NCI-H748 (cell line): ENCODE measurements at regions not wholly inside any gene's neighbourhood (a gene's known extent, or its start where the extent isn't known, plus 50 kb on each side); places are given as distances from the start of the nearest gene placed in this dataset.

Experiments used
- DNase-seq: peaks from one replicate; lab custom pipeline; 2025; ENCODE audit not compliant: unreplicated experiment; lab: John Stamatoyannopoulos, UW

DNA sequence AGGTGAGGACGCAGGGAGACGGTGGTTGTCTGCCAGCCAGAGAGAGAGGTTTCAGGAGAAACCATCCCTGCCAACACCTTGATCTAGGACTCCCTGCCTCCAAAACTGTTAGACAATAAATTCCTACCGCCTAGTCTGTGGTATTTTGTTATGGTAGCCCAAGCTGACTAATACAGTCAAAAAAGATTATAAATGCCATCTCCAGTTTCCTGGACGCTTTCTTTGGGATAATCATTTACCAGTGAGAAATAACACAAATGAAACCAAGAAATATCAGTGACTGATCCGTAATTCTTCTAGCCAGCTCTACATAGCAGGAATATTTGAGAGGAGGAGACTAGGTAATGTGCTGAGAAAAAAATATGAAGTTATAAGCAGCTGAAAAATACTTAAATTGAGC is 707.8 kb upstream of the LMCD1 start:
- no peak for DNase-seq

GRCh38 chr3:7798276-7798675 is 703.3 kb upstream of the LMCD1 start:
- DNase-seq = no peak

- DNase-seq = no peak
These were observed 701.4 kb upstream of the LMCD1 start for GRCh38 chr3:7800006-7800780.

DNA sequence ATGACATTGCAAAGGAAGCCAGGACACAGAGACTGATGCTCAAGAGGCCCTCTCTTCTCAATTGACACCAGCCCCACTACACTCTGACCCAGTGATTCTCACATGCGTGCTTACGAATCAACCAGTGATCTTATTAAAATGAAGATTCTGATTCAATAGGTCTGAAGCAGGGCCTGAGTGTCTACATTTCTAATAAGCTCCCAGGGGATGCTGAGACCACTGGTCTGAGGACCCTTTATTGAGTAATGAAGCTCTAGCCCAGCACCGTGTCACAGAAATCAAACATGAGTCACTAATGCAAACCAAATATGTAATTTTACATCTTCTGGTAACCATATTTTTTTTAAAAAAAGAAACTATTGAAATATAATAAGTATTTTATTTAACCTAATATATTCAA is 689.1 kb upstream of the LMCD1 start:
- DNase-seq = no peak

- DNase-seq = peak; percentile 77
These were observed 688.3 kb upstream of the LMCD1 start for GRCh38 chr3:7813365-7813764.

DNA sequence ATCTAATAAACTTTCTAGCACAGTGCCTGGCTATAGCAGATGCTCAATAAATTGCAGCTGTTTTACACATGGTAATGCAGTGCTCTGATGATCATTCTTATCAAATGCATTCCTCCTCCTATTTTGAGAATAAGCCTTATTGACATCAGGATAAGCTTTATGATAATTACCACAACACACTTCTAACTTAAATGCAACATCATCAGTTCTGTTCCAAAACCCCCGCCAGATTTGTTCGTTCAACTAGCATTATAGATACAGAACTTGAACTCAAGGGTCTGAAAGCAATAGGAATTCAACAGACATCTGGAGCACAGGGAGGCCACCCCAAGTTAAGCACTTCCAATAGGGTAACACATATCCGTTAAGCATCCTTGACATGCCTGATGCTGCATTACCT is 684.4 kb upstream of the LMCD1 start:
- DNase-seq = no peak

- no peak for DNase-seq
These were observed 680.7 kb upstream of the LMCD1 start for GRCh38 chr3:7820969-7821368.

DNA sequence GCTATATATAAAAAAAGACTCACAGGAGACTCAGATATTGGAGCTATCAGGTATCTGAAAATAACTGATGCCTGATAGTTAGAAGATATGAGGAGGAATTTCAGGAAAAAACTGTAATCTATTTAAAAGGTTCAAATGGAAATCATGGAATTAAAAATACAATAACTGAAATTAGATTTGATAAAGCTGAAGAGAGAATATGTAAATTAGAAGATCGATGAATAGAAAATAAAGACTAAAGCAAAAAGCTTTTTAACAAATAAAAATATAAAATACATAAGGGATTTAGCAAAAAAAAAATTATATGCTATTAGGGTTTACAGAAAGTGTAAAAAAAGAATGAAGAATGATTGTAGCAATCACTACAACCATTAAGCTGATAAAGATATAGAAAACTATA is 679.8 kb upstream of the LMCD1 start:
- no peak for DNase-seq

- DNase-seq = no peak
These were observed 660.2 kb upstream of the LMCD1 start for GRCh38 chr3:7841451-7841850.

GRCh38 chr3:7843441-7843840 is 658.2 kb upstream of the LMCD1 start:
- DNase-seq = no peak

- DNase-seq = no peak
These were observed 654.6 kb upstream of the LMCD1 start for GRCh38 chr3:7847021-7847420.

DNA sequence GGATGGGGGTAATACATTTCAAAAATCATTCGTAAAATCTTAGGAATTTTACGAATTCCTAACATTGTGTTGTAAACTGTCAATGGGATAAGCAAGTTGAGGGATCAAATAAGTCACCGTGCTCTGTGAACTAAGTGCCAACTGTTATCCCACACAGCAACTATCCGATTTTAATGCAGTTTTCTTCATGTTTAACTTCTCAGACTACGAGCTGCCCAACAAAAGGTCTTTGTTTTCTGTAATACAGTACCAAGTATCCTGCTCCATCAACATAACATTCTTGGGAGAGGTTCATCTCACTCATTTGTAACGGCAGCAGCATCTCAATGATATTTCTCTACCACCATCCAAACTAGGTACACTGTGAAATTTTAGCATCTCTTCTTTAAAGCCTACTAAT is 654.1 kb upstream of the LMCD1 start:
- DNase-seq = no peak

GRCh38 chr3:7854266-7854665 is 647.4 kb upstream of the LMCD1 start:
- no peak for DNase-seq

- DNase-seq = no peak
These were observed 646.9 kb upstream of the LMCD1 start for GRCh38 chr3:7854721-7855120.

DNA sequence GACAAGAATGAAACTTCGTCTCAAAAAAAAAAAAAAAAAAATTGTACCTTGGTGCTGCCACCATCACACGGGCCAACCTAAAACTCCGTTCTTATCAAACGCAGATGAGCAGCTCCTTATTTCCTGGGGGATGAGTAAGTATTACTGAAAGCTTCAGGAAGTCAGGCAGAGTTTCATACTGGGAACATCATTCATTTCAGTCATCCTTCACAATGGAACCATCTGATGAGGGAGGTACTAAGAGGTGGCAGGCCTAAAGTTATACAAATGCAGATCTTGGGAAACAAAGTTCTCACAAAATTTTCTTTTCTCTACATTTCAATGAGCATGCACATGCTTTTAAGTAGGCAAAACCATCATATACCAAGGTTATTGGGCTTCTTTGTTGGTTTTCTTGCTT is 636.0 kb upstream of the LMCD1 start:
- DNase-seq = no peak

- no peak for DNase-seq
These were observed 634.0 kb upstream of the LMCD1 start for GRCh38 chr3:7867587-7867986.

GRCh38 chr3:7871003-7871560 is 630.5 kb upstream of the LMCD1 start:
- no peak for DNase-seq

DNA sequence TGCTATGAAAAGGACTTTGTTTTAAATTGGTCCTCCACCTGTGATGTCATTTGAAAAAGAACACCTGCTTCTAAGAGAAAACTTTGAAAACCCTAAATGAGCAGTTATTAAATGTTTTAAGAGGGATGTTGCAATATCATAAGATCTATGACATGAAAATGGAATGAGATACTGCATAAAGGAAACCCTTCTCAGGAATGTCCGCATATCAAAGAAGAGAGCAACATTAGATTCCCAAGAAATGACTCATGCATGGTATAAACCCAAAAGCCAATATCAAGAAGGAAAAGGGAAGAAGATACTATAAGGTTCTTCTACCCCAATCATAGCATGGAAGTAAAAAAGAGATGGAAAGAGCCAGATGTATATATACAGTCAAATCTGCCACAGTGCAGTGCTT is 627.5 kb upstream of the LMCD1 start:
- no peak for DNase-seq

- no peak for DNase-seq
These were observed 625.7 kb upstream of the LMCD1 start for GRCh38 chr3:7875925-7876324.

- no peak for DNase-seq
These were observed 624.8 kb upstream of the LMCD1 start for GRCh38 chr3:7876741-7877297.

DNA sequence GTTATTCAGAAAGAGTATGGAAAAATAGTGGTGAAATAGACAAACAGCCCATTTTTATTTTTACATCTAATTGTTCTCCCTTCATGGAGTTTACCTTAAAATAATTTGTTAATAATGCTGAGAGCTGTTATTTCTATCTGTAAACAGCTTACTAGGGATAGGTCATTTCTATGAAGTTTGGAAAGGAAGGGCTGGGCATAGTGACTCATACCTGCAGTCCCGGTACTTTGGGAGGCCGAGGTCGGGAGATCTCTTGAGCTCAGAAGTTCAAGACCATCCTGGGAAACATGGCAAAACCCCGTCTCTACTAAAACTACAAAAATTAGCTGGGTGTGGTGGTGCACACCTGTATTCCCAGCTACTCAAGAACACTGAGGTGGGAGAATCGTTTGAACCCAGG is 624.3 kb upstream of the LMCD1 start:
- no peak for DNase-seq

DNA sequence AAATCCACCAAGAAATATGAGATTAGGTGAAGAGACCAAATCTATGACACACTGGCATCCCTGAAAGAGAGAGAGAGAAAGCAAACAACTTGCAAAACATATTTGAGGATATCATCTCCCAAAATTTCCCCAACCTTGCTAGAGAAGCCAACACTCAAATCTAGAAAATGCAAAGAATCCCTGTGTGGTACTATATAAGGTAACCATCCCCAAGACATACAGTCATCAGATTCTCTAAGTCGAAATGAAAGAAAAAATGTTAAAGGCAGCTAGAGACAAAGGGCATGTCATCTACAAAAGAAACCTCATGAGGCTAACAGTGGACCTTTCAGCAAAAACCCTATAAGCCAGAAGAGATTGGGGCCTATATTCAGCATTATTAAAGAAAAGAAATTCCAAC is 622.1 kb upstream of the LMCD1 start:
- no peak for DNase-seq

- DNase-seq = no peak
These were observed 619.7 kb upstream of the LMCD1 start for GRCh38 chr3:7881946-7882345.
